Astrocyte (in vitro differentiated cells and primary cell): ENCODE measurements at regions not wholly inside any gene's neighbourhood (a gene's known extent, or its start where the extent isn't known, plus 50 kb on each side); places are given as distances from the start of the nearest gene placed in this dataset.

Experiments
- DNase-seq: peaks from one replicate; pipeline ENCODE4 v3.0.0-alpha.2; 2010; ENCODE audit warnings: low read depth
- FAIRE-seq: peaks from 2 replicates; lab custom pipeline; 2011; peaks lifted over from hg19 to GRCh38; lab: Jason Lieb, UNC
- H2AFZ ChIP-seq: 2 replicates; pipeline ENCODE4 v1.6.0; 2012; ENCODE audit warnings: low read depth, low read length, inconsistent platforms
- H3K27ac ChIP-seq: 2 replicates; pipeline ENCODE4 v1.5.1; 2011; ENCODE audit warnings: low read depth, low read length, inconsistent platforms
- H3K27me3 ChIP-seq: 2 replicates; pipeline ENCODE4 v1.6.0; 2011; ENCODE audit warnings: low read length, inconsistent platforms; ENCODE audit not compliant: insufficient read depth
- H3K36me3 ChIP-seq: 2 replicates; pipeline ENCODE4 v1.5.1; 2011; ENCODE audit warnings: low read length, inconsistent platforms; ENCODE audit not compliant: insufficient read depth
- H3K4me1 ChIP-seq: 2 replicates; pipeline ENCODE4 v1.5.1; 2011; ENCODE audit warnings: low read length, inconsistent platforms; ENCODE audit not compliant: insufficient read depth
- H3K4me2 ChIP-seq: 2 replicates; pipeline ENCODE4 v1.6.0; 2012; ENCODE audit warnings: low read length, inconsistent platforms
- H3K4me3 ChIP-seq: 2 replicates; pipeline ENCODE4 v1.5.1; 2011; ENCODE audit warnings: low read depth, mild to moderate bottlenecking, low read length, inconsistent platforms; ENCODE audit not compliant: insufficient read depth
- H3K79me2 ChIP-seq: 2 replicates; pipeline ENCODE4 v1.6.0; 2012; ENCODE audit warnings: mild to moderate bottlenecking, low read length, inconsistent platforms; ENCODE audit not compliant: insufficient read depth
- H3K9ac ChIP-seq: 2 replicates; pipeline ENCODE4 v1.6.0; 2012; ENCODE audit warnings: mild to moderate bottlenecking, low read length, inconsistent platforms
- H3K9me3 ChIP-seq: 2 replicates; pipeline ENCODE4 v1.5.1; 2012; ENCODE audit warnings: low read depth, mild to moderate bottlenecking, low read length, inconsistent platforms; ENCODE audit not compliant: insufficient read depth
- H4K20me1 ChIP-seq: 2 replicates; pipeline ENCODE4 v1.6.0; 2012; ENCODE audit warnings: low read length, inconsistent platforms; ENCODE audit not compliant: insufficient read depth
- H3K27ac Mint-ChIP-seq: one replicate; pipeline ENCODE4 v1.8.0; 2021; ENCODE audit warnings: mild to moderate bottlenecking, mixed read lengths; ENCODE audit not compliant: unreplicated experiment
- H3K27me3 Mint-ChIP-seq: one replicate; pipeline ENCODE4 v1.8.0; 2021; ENCODE audit warnings: low read depth, mixed read lengths; ENCODE audit not compliant: unreplicated experiment
- H3K36me3 Mint-ChIP-seq: one replicate; pipeline ENCODE4 v1.8.0; 2021; ENCODE audit warnings: low read depth, mixed read lengths; ENCODE audit not compliant: unreplicated experiment
- H3K4me1 Mint-ChIP-seq: one replicate; pipeline ENCODE4 v1.8.0; 2021; ENCODE audit warnings: low read depth, mixed read lengths; ENCODE audit not compliant: unreplicated experiment
- H3K4me3 Mint-ChIP-seq: one replicate; pipeline ENCODE4 v1.8.0; 2021; ENCODE audit warnings: mild to moderate bottlenecking, moderate library complexity, mixed read lengths; ENCODE audit not compliant: unreplicated experiment
- H3K9me3 Mint-ChIP-seq: one replicate; pipeline ENCODE4 v1.8.0; 2021; ENCODE audit warnings: mild to moderate bottlenecking, mixed read lengths; ENCODE audit not compliant: unreplicated experiment
- CTCF ChIP-seq: IDR thresholded peaks from 2 replicates; pipeline ENCODE4 v1.5.1; 2011; ENCODE audit warnings: low read depth, mild to moderate bottlenecking, inconsistent platforms, low read length, moderate library complexity; ENCODE audit not compliant: insufficient read depth
- EZH2 ChIP-seq: IDR thresholded peaks from 2 replicates; pipeline ENCODE4 v1.6.1; 2012; ENCODE audit warnings: mild to moderate bottlenecking, low read length, inconsistent platforms; ENCODE audit not compliant: insufficient read depth

- no peaks in the 10 kb centered on the region for H3K9me3 ChIP-seq
- no peak overlapping the region for H3K4me3 Mint-ChIP-seq
- H3K9ac ChIP-seq, result no peak overlapping the region
- H3K36me3 Mint-ChIP-seq, result no peaks in the 10 kb centered on the region
- FAIRE-seq (no peak), DNase-seq (no peak)
- no peaks in the 10 kb centered on the region for H3K4me1 Mint-ChIP-seq
- H3K4me3 ChIP-seq, result no peak overlapping the region
- no peaks in the 10 kb centered on the region for H4K20me1 ChIP-seq
- H3K27ac ChIP-seq, result no peak overlapping the region
- H3K4me1 ChIP-seq, result no peaks in the 10 kb centered on the region
- no peak overlapping the region for H2AFZ ChIP-seq
- H3K4me2 ChIP-seq, result no peak overlapping the region
- H3K27ac Mint-ChIP-seq, result no peak overlapping the region
- no peaks in the 10 kb centered on the region for H3K27me3 ChIP-seq
- TF ChIP-seq CTCF, result no peak
- peaks cover 2% of the 10 kb centered on the region for H3K9me3 Mint-ChIP-seq
- H3K27me3 Mint-ChIP-seq, result peaks cover 6% of the 10 kb centered on the region
- H3K79me2 ChIP-seq, result no peaks in the 10 kb centered on the region
- H3K36me3 ChIP-seq, result no peaks in the 10 kb centered on the region
These were observed 337.7 kb downstream of the CDK5RAP2 start for GRCh38 chr9:120242116-120242811.

GRCh38 chr9:120236596-120236995 lies 343.4 kb downstream of the CDK5RAP2 start:
- no peak overlapping the region for H3K9ac ChIP-seq
- H3K27ac ChIP-seq, result no peak overlapping the region
- H4K20me1 ChIP-seq, result no peaks in the 10 kb centered on the region
- H3K4me1 ChIP-seq, result no peaks in the 10 kb centered on the region
- H3K9me3 ChIP-seq, result no peaks in the 10 kb centered on the region
- no peak overlapping the region for H3K4me2 ChIP-seq
- H3K9me3 Mint-ChIP-seq, result no peaks in the 10 kb centered on the region
- no peaks in the 10 kb centered on the region for H3K4me1 Mint-ChIP-seq
- DNase-seq, result no peak
- no peaks in the 10 kb centered on the region for H3K79me2 ChIP-seq
- no peaks in the 10 kb centered on the region for H3K36me3 Mint-ChIP-seq
- peaks cover 9% of the 10 kb centered on the region for H3K27me3 Mint-ChIP-seq
- H3K36me3 ChIP-seq, result no peaks in the 10 kb centered on the region
- no peak for FAIRE-seq
- no peak overlapping the region for H3K4me3 Mint-ChIP-seq
- no peak for TF ChIP-seq EZH2
- no peak for TF ChIP-seq CTCF
- H2AFZ ChIP-seq, result no peak overlapping the region
- no peak overlapping the region for H3K4me3 ChIP-seq
- no peaks in the 10 kb centered on the region for H3K27me3 ChIP-seq
- H3K27ac Mint-ChIP-seq, result no peak overlapping the region

GRCh38 chr9:120235081-120235480 lies 344.9 kb downstream of the CDK5RAP2 start:
- H3K27me3 Mint-ChIP-seq, result peaks cover 16% of the 10 kb centered on the region
- TF ChIP-seq EZH2 (no peak), CTCF (no peak)
- no peak overlapping the region for H3K4me2 ChIP-seq
- no peaks in the 10 kb centered on the region for H3K9me3 ChIP-seq
- no peaks in the 10 kb centered on the region for H4K20me1 ChIP-seq
- no peaks in the 10 kb centered on the region for H3K4me1 Mint-ChIP-seq
- no peaks in the 10 kb centered on the region for H3K79me2 ChIP-seq
- no peaks in the 10 kb centered on the region for H3K36me3 Mint-ChIP-seq
- no peak overlapping the region for H3K4me3 ChIP-seq
- no peak overlapping the region for H3K27ac Mint-ChIP-seq
- DNase-seq (no peak), FAIRE-seq (no peak)
- no peaks in the 10 kb centered on the region for H3K36me3 ChIP-seq
- H3K9ac ChIP-seq, result no peak overlapping the region
- H3K9me3 Mint-ChIP-seq, result no peaks in the 10 kb centered on the region
- no peak overlapping the region for H2AFZ ChIP-seq
- no peak overlapping the region for H3K27ac ChIP-seq
- H3K4me3 Mint-ChIP-seq, result no peak overlapping the region
- H3K27me3 ChIP-seq, result no peaks in the 10 kb centered on the region
- H3K4me1 ChIP-seq, result no peaks in the 10 kb centered on the region
